ENCODE measurements at regions not wholly inside any gene's neighbourhood (a gene's known extent, or its start where the extent isn't known, plus 50 kb on each side); places are given as distances from the start of the nearest gene placed in this dataset.
"Not testable (repeated sequence)": the region's sequence is repeated elsewhere in the genome, so short reads cannot be mapped to it uniquely, and the experiment has no call there.

- no peak for TF ChIP-seq POLR2A (IDR thresholded peaks at IDR 0.05)
- TF ChIP-seq, protein P1, sequence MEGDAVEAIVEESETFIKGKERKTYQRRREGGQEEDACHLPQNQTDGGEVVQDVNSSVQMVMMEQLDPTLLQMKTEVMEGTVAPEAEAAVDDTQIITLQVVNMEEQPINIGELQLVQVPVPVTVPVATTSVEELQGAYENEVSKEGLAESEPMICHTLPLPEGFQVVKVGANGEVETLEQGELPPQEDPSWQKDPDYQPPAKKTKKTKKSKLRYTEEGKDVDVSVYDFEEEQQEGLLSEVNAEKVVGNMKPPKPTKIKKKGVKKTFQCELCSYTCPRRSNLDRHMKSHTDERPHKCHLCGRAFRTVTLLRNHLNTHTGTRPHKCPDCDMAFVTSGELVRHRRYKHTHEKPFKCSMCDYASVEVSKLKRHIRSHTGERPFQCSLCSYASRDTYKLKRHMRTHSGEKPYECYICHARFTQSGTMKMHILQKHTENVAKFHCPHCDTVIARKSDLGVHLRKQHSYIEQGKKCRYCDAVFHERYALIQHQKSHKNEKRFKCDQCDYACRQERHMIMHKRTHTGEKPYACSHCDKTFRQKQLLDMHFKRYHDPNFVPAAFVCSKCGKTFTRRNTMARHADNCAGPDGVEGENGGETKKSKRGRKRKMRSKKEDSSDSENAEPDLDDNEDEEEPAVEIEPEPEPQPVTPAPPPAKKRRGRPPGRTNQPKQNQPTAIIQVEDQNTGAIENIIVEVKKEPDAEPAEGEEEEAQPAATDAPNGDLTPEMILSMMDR (IDR thresholded peaks at IDR 0.05), result no peak
- 38 to 60% methylated on average over 5 of the region's 5 CpGs for WGBS, 2 donors
- no peak for DNase-seq (ENCODE audit: low spot score in 2 of 2)
- intact Hi-C loops (cut with DNase I; ENCODE audit: low total_unique reads), result no loop called here
- H3K4me3 ChIP-seq (ENCODE audit: low read depth, poor library complexity, severe bottlenecking), result no peak overlapping the region
These were observed 312.5 kb upstream of the SEMA3C start for GRCh38 chr7:81231301-81231838.

GRCh38 chr7:81226234-81226633, 307.4 kb upstream of the SEMA3C start:
- 92 to 96% methylated on average over 3 of the region's 3 CpGs for WGBS, 2 donors

GRCh38 chr7:81222692-81223091, 303.8 kb upstream of the SEMA3C start:
- H3K4me3 ChIP-seq (ENCODE audit: low read depth, poor library complexity, severe bottlenecking); DNase-seq (ENCODE audit: low spot score in 2 of 2); intact Hi-C loops (cut with DNase I; ENCODE audit: low total_unique reads): not testable (repeated sequence)
- 95 to 98% methylated on average over 2 of the region's 2 CpGs for WGBS, 2 donors

More at GRCh38 chr7:81226234-81226633, 307.4 kb upstream of the SEMA3C start:
- intact Hi-C loops (cut with DNase I; ENCODE audit: low total_unique reads), result no loop called here
- no peak overlapping the region for H3K4me3 ChIP-seq (ENCODE audit: low read depth, poor library complexity, severe bottlenecking)
- DNase-seq (ENCODE audit: low spot score in 2 of 2), result no peak
- no peak for TF ChIP-seq POLR2A (IDR thresholded peaks at IDR 0.05)
- TF ChIP-seq, protein P1 (IDR thresholded peaks at IDR 0.05), result no peak

- intact Hi-C loops (cut with DNase I; ENCODE audit: low total_unique reads), result no loop called here
- DNase-seq (ENCODE audit: low spot score in 2 of 2), result no peak
- H3K4me3 ChIP-seq (ENCODE audit: low read depth, poor library complexity, severe bottlenecking), result no peak overlapping the region
- no peak for TF ChIP-seq POLR2A (IDR thresholded peaks at IDR 0.05)
- TF ChIP-seq, protein P1 (IDR thresholded peaks at IDR 0.05), result no peak
- WGBS, 2 donors, result 59 to 73% methylated on average over 3 of the region's 3 CpGs
These were observed 302.8 kb upstream of the SEMA3C start for GRCh38 chr7:81221527-81222217.

DNA sequence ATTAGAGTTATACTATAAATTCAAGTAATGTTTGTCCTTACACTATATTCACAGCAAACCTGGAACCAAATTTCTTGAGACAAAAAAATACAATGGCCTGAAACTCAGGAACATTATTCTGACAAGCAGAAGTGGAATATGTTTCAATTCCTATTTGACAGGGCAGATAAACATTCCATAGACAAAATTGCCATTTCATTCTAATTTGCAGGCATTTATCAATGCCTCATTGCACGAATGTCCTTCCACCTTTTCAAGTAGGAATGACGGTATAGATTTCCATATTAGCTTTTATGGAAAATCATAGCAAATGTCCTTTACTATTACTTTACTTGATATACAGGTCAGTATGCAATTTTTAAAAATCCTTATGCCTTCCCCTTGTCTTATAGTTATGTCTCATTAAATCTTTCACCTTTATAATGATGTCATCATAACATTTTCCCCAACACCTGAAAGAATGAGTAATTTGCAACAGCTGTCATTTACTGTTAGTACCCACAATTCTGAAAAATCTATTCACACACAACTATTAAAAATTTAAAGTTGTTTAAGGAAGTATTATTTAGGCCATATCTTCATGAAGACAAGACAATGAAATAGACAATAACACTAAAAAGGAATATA, 299.7 kb upstream of the SEMA3C start:
- 81 to 92% methylated on average over 2 of the region's 2 CpGs for WGBS, 2 donors
- intact Hi-C loops (cut with DNase I; ENCODE audit: low total_unique reads), result no loop called here

GRCh38 chr7:81213394-81213793, 294.5 kb upstream of the SEMA3C start:
- TF ChIP-seq POLR2A (IDR thresholded peaks at IDR 0.05), result no peak
- TF ChIP-seq, protein P1 (IDR thresholded peaks at IDR 0.05), result no peak

More for the DNA sequence above, 299.7 kb upstream of the SEMA3C start:
- no peak overlapping the region for H3K4me3 ChIP-seq (ENCODE audit: low read depth, poor library complexity, severe bottlenecking)
- no peak for TF ChIP-seq POLR2A (IDR thresholded peaks at IDR 0.05)
- no peak for DNase-seq (ENCODE audit: low spot score in 2 of 2)

More at GRCh38 chr7:81213394-81213793, 294.5 kb upstream of the SEMA3C start:
- intact Hi-C loops (cut with DNase I; ENCODE audit: low total_unique reads), result no loop called here
- no peak for DNase-seq (ENCODE audit: low spot score in 2 of 2)
- H3K4me3 ChIP-seq (ENCODE audit: low read depth, poor library complexity, severe bottlenecking), result no peak overlapping the region
